HepG2 (cell line): ENCODE measurements at regions not wholly inside any gene's neighbourhood (a gene's known extent, or its start where the extent isn't known, plus 50 kb on each side); places are given as distances from the start of the nearest gene placed in this dataset.

Experiments
- ATAC-seq: fragments of 200-7000 bp; cut with Tn5 transposase; 3 replicates; pipeline ENCODE4 v1.9.1; 2020; ENCODE audit warnings: mild to moderate bottlenecking, moderate library complexity
- BruUV-seq: library from RNA; stranded (reverse); fragments of 400-500 nt; replicated peaks from 2 replicates; lab custom pipeline; 2021; lab: Mats Ljungman, UMichigan
- CTCF ChIA-PET: fragments of 300-600 bp; formaldehyde crosslinking; extraction: SDS; loops from one replicate; lab custom pipeline; 2021; ENCODE audit warnings: low total read pairs, inconsistent platforms, low intra/inter-chr PET ratio; lab: Yijun Ruan, JAX
- POLR2A ChIA-PET: fragments of 350-600 bp; sonication (Branson Sonifier 250); formaldehyde crosslinking; loops from one replicate; lab custom pipeline; 2020; ENCODE audit warnings: antibody characterized with exemption, inconsistent platforms; lab: Yijun Ruan, JAX
- DNase-seq: peaks from one replicate; pipeline ENCODE4 v3.0.0-alpha.2; 2015; ENCODE audit warnings: low spot score
- FAIRE-seq: peaks from 3 replicates; lab custom pipeline; 2011; peaks lifted over from hg19 to GRCh38; lab: Jason Lieb, UNC
- H2AFZ ChIP-seq: one replicate; pipeline ENCODE4 v1.6.1; 2011; ENCODE audit warnings: low read length, inconsistent platforms
- H3K27ac ChIP-seq: fragments of 300-600 bp; 3 replicates; pipeline ENCODE4 v1.8.0; 2011; ENCODE audit warnings: mixed run types, mild to moderate bottlenecking, mixed read lengths, low read length, inconsistent platforms; ENCODE audit not compliant: insufficient read depth; ENCODE audit errors: extremely low read length
- H3K27me3 ChIP-seq, 2 experiments: fragments of 200-600 bp in 1 of 2; 2 replicates in 1 of 2; 3 replicates in 1 of 2; pipeline versions ENCODE4 v1.6.0 to v1.8.0; 2011; ENCODE audit warnings: low read length in 2 of 2, mild to moderate bottlenecking in 2 of 2, moderate library complexity in 2 of 2, inconsistent platforms in 1 of 2; ENCODE audit not compliant: insufficient read depth in 2 of 2, control insufficient read depth in 1 of 2
- H3K36me3 ChIP-seq, 2 experiments: fragments of 200-600 bp in 1 of 2; replicated peaks in 1 of 2; 2 replicates in 1 of 2; 3 replicates in 1 of 2; pipeline versions ENCODE4 v1.5.1 to v1.8.0; 2011; ENCODE audit warnings: low read length in 2 of 2, inconsistent platforms in 1 of 2; ENCODE audit not compliant: insufficient read depth in 2 of 2, control insufficient read depth in 1 of 2
- H3K4me1 ChIP-seq: 2 replicates; pipeline ENCODE4 v1.5.1; 2012; ENCODE audit warnings: low read length, inconsistent platforms; ENCODE audit not compliant: insufficient read depth
- H3K4me2 ChIP-seq: 2 replicates; pipeline ENCODE4 v1.6.0; 2011; ENCODE audit warnings: low read depth, low read length, inconsistent platforms
- H3K4me3 ChIP-seq, 3 experiments: fragments of 200-600 bp in 1 of 3; sonication (generic), shearing (Covaris generic) in 1 of 3; replicated peaks in 1 of 3; 2 replicates each; pipeline ENCODE4 v1.5.1; 2011 to 2016; ENCODE audit warnings: low read length in 3 of 3, inconsistent platforms in 2 of 3, low read depth in 2 of 3, mild to moderate bottlenecking in 2 of 3, control low read depth in 1 of 3, mixed read lengths in 1 of 3; ENCODE audit not compliant: insufficient read depth in 1 of 3
- H3K79me2 ChIP-seq: one replicate; pipeline ENCODE4 v1.6.1; 2011; ENCODE audit warnings: low read length, inconsistent platforms; ENCODE audit not compliant: insufficient read depth
- H3K9ac ChIP-seq: 2 replicates; pipeline ENCODE4 v1.6.0; 2011; ENCODE audit warnings: mild to moderate bottlenecking, low read depth, low read length, inconsistent platforms; ENCODE audit not compliant: insufficient read depth
- H3K9me3 ChIP-seq: 2 replicates; pipeline ENCODE4 v1.5.1; 2012; ENCODE audit warnings: mild to moderate bottlenecking, low read length
- H4K20me1 ChIP-seq: 2 replicates; pipeline ENCODE4 v1.6.0; 2011; ENCODE audit warnings: inconsistent platforms, mild to moderate bottlenecking, low read length, moderate library complexity; ENCODE audit not compliant: insufficient read depth
- FOXC1 ChIP-seq: sonication (generic); formaldehyde crosslinking; IDR thresholded peaks from 2 replicates; pipeline ENCODE4 v1.8.0; 2022; ENCODE audit warnings: mild to moderate bottlenecking, missing genetic modification reagents, borderline replicate concordance
- MLX ChIP-seq: IDR thresholded peaks from 2 replicates; pipeline ENCODE4 v1.6.1; 2016
- NCOA2 ChIP-seq: sonication (generic); formaldehyde crosslinking; IDR thresholded peaks from 2 replicates; pipeline ENCODE4 v1.8.0; 2022; ENCODE audit warnings: inconsistent platforms
- SP1 ChIP-seq, 2 experiments: fragments of 450-650 bp in 1 of 2; sonication (generic) in 1 of 2; formaldehyde crosslinking in 1 of 2; IDR thresholded peaks; 2 replicates each; pipeline versions ENCODE4 v1.4.0 to v1.6.1; 2016 to 2020; ENCODE audit warnings: missing genetic modification reagents in 1 of 2
- ZBTB26 ChIP-seq: IDR thresholded peaks from 2 replicates; pipeline ENCODE4 v1.6.1; 2016; ENCODE audit warnings: missing compliant biosample characterization, missing genetic modification reagents, borderline replicate concordance
- ZNF407 ChIP-seq: sonication (generic); formaldehyde crosslinking; IDR thresholded peaks from one replicate; pipeline ENCODE4 v1.5.1; 2020; ENCODE audit warnings: mild to moderate bottlenecking, missing genetic modification reagents; ENCODE audit errors: not compliant biosample characterization
- whole genome bisulfite sequencing: methylation state at CpG from one replicate; pipeline ENCODE4 v1.1.6; 2017; ENCODE audit warnings: low lambda C conversion rate; 5-methylcytosine and 5-hydroxymethylcytosine counted together
- in situ Hi-C: cut with HindIII; loops from 2 replicates; pipeline ENCODE4 v1.10.0; 2017; ENCODE audit warnings: low pct_unique_long_range_greater_than_20kb; ENCODE audit not compliant: extremely low pct_ligation_motif_present
- intact Hi-C: fragments of 100-400 bp; cut with micrococcal nuclease; formaldehyde crosslinking; loops from one replicate; pipeline ENCODE4 v1.10.0; 2022; ENCODE audit not compliant: unreplicated experiment

- TF ChIP-seq ZNF407 (CRISPR knock-in tag) (no peak), SP1 (IDR thresholded peaks at IDR 0.05) (no peak), SP1 (CRISPR knock-in tag; IDR thresholded peaks at IDR 0.05) (no peak)
Observed at GRCh38 chr3:72536206-72536877, 311.9 kb downstream of the SHQ1 start (continued).

- CTCF ChIA-PET: no interaction called here
- Histone ChIP-seq H3K9ac (no peak overlapping the region), H3K36me3 (no peaks in the 10 kb centered on the region), H3K27me3 (no peaks in the 10 kb centered on the region; a peak in 1 of 5 replicates), H3K27ac (no peak overlapping the region), H3K4me1 (no peaks in the 10 kb centered on the region), H3K4me3 (no peak overlapping the region), H3K9me3 (no peaks in the 10 kb centered on the region), H3K79me2 (no peaks in the 10 kb centered on the region), H4K20me1 (no peaks in the 10 kb centered on the region), H2AFZ (no peak overlapping the region), H3K4me2 (no peak overlapping the region)
- FAIRE-seq: no peak
- no TSS peak for BruUV-seq
- in situ Hi-C loops: no loop called here
- intact Hi-C loops: no loop called here
- POLR2A ChIA-PET: no interaction called here
- no peak for DNase-seq
- 71% methylated on average over 7 of the region's 7 CpGs for WGBS
- no peak for ATAC-seq
- TF ChIP-seq MLX: no peak
- no peak for TF ChIP-seq FOXC1 (CRISPR knock-in tag)
- TF ChIP-seq NCOA2: no peak
- no peak for TF ChIP-seq ZBTB26
Observed at GRCh38 chr3:72535772-72536171, 312.5 kb downstream of the SHQ1 start.
